Fibroblast of mammary gland (primary cell): ENCODE measurements at regions not wholly inside any gene's neighbourhood (a gene's known extent, or its start where the extent isn't known, plus 50 kb on each side); places are given as distances from the start of the nearest gene placed in this dataset.

Experiments used
- DNase-seq: peaks from one replicate; pipeline ENCODE4 v3.0.0-alpha.2; 2010; ENCODE audit warnings: low read depth
- H3K4me3 ChIP-seq: 2 replicates; pipeline ENCODE4 v1.5.1; 2011; ENCODE audit warnings: low read depth, mild to moderate bottlenecking, low read length, moderate library complexity; ENCODE audit not compliant: control insufficient read depth
- CTCF ChIP-seq: conservative IDR thresholded peaks from 2 replicates; pipeline ENCODE4 v1.5.1; 2011; ENCODE audit warnings: low read depth, low read length, inconsistent platforms; ENCODE audit not compliant: control insufficient read depth, insufficient read depth

DNA sequence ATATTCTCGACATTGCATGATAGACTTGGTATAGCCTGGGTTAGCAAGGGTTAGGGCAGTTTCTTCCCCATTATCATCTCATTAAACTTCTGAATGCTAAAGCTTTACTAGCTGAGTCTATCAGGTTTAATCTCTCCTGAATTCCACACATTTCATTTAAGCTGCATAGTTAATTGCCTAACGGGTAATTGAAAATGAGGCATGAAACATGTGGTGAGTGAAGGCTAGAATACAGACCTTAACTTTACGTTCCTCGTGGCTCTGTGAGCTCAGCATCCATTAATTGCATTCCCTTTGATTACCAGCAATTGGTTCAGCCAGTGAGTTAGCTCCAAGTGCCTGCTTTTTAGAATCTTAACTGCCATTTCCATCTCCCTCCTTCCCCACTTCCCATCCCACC lies 126.5 kb upstream of the MEX3C start:
- H3K4me3 ChIP-seq = no peak overlapping the region
- TF ChIP-seq CTCF = no peak
- no peak for DNase-seq

DNA sequence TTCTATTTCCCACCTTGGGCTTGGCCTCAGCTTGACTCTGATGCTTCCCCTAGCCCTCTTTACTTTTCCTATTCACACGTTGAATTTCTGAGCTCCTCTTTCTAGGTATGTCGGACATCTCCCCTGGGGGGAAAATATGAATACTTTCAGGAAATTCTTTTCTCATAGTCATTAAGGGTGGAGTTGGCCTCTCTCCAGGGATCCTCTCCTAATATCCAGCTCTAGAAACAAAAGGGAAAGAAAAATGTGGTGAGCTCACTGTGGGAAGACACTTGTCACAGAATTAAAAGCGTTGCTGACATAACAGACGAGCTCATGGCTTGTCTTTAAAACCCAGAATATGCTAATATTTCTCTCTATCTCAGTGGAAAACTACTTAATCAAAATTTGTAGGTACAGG lies 132.7 kb upstream of the MEX3C start:
- no peak overlapping the region for H3K4me3 ChIP-seq
- no peak for DNase-seq
- TF ChIP-seq CTCF = no peak

GRCh38 chr18:51330739-51331138 lies 133.3 kb upstream of the MEX3C start:
- TF ChIP-seq CTCF = no peak
- H3K4me3 ChIP-seq = no peak overlapping the region
- DNase-seq = no peak

DNA sequence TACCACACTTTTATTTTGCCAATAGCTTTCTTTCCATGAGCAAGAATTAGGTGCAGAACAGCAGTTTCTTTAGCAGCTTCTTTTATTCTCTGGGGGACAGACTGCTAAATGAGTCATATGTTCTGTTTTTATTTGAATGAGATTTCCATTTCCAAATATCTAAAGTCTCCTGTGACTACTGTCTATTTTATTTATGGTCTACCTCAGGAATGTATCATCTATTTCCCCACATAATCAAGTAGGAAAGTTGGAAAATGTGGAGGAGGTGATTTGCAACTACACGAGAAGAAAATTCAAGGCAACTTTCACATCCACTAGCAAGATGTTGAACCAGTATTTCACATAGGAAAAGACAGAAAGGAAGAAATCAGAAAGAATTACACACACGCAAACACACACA lies 139.9 kb upstream of the MEX3C start:
- H3K4me3 ChIP-seq = no peak overlapping the region
- DNase-seq = peak; percentile 72

GRCh38 chr18:51339856-51340255 lies 142.4 kb upstream of the MEX3C start:
- no peak overlapping the region for H3K4me3 ChIP-seq
- TF ChIP-seq CTCF = no peak
- DNase-seq = peak; percentile 30

More for the DNA sequence above, 139.9 kb upstream of the MEX3C start:
- no peak for TF ChIP-seq CTCF

DNA sequence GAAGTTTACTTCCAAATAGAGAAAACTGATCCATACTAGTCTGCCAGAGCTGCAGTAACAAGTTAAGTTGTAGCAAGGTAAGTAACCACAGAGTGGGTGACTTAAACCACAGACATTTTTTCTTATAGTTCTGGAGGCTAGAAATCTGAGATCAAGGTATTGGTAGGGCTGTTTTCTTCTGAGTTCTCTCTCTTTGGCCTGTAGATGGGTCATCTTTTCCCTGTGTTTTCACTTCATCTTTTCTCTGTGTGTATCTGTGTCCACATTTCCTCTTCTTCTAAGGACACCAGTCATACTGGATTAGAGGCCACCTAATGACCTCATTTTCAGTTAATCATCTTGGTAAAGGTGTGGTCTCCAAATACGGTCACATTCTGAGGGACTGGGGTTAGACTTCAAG lies 142.9 kb upstream of the MEX3C start:
- no peak for TF ChIP-seq CTCF
- no peak for DNase-seq
- no peak overlapping the region for H3K4me3 ChIP-seq

- no peak for TF ChIP-seq CTCF
- peak; percentile 79 for DNase-seq
- no peak overlapping the region for H3K4me3 ChIP-seq
Measured at GRCh38 chr18:51342815-51343214, 145.3 kb upstream of the MEX3C start.
